ENCODE measurements at regions not wholly inside any gene's neighbourhood (a gene's known extent, or its start where the extent isn't known, plus 50 kb on each side); places are given as distances from the start of the nearest gene placed in this dataset.

DNA sequence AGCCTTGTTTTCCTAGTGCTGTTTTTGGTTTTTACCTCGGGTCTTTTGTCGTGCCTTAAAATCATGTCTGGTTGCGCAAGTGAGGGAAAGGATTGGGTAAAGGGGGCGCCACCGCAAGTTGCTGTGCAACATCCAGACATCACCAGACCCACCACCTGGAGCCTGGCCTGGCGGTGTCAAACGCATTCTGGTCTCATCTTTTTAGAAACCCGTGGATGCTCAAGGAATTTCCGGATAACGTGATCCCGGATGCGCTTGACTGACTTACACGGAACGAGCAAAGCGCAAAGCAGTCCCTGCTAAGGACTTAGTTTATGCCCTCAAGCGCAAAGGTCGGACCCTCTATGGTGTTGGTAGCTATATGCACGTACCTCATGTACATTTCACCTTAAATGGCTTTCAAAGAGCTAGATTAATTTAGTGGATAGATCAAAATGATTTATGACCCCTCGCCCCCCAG, 105.2 kb downstream of the OR2B2 start:
- H3F3A ChIP-seq (ENCODE audit: low read length, unreplicated experiment), result peaks cover 29% of the 10 kb centered on the region
- H2AFZ ChIP-seq (ENCODE audit: low read length), result peak overlapping the region; percentile 62
- peaks cover 28% of the 10 kb centered on the region for H3K79me2 ChIP-seq (ENCODE audit: low read length)
- H3K4me2 ChIP-seq (ENCODE audit: low read length), result peak overlapping the region; percentile 97
- peak overlapping the region; percentile 72 for H3K9ac ChIP-seq (ENCODE audit: low read length)
- H3K27ac ChIP-seq (ENCODE audit: low read length), result peak overlapping the region; percentile 68
- peaks cover 14% of the 10 kb centered on the region for H3K4me1 ChIP-seq (ENCODE audit: insufficient read depth, low read length)
- ATAC-seq, result no peak; the same call in 1 of the 2 replicates
- intact Hi-C loops (cut with micrococcal nuclease), result no loop called here
- DNase-seq, result peak; percentile 46
- H3K9me3 ChIP-seq (ENCODE audit: low read length), result no peaks in the 10 kb centered on the region
- peak overlapping the region; percentile 78 for H3K4me3 ChIP-seq (ENCODE audit: low read length)
- H4K20me1 ChIP-seq (ENCODE audit: low read length), result peaks cover 11% of the 10 kb centered on the region; the same call in 1 of the 2 replicates
- TF ChIP-seq EZH2 (IDR thresholded peaks at IDR 0.05; ENCODE audit: low read length, unreplicated experiment) (no peak), EZH2phosphoT487 (IDR thresholded peaks at IDR 0.05; ENCODE audit: borderline replicate concordance, low read length) (no peak)
- TF ChIP-seq, protein P1, sequence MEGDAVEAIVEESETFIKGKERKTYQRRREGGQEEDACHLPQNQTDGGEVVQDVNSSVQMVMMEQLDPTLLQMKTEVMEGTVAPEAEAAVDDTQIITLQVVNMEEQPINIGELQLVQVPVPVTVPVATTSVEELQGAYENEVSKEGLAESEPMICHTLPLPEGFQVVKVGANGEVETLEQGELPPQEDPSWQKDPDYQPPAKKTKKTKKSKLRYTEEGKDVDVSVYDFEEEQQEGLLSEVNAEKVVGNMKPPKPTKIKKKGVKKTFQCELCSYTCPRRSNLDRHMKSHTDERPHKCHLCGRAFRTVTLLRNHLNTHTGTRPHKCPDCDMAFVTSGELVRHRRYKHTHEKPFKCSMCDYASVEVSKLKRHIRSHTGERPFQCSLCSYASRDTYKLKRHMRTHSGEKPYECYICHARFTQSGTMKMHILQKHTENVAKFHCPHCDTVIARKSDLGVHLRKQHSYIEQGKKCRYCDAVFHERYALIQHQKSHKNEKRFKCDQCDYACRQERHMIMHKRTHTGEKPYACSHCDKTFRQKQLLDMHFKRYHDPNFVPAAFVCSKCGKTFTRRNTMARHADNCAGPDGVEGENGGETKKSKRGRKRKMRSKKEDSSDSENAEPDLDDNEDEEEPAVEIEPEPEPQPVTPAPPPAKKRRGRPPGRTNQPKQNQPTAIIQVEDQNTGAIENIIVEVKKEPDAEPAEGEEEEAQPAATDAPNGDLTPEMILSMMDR (conservative IDR thresholded peaks at IDR 0.05; ENCODE audit: low read depth, low read length), result 0 out of 2 replicates have a peak, but pooled peaks have one; percentile 13
- no TSS peak for BruUV-seq (replicated peaks)
- no peaks in the 10 kb centered on the region for H3K9me2 ChIP-seq (replicated peaks; ENCODE audit: low read length)
- no peaks in the 10 kb centered on the region for H3K36me3 ChIP-seq (ENCODE audit: low read depth, low read length)
- H3K27me3 ChIP-seq (ENCODE audit: low read length), result no peaks in the 10 kb centered on the region
- ChIA-PET CTCF (interaction anchor here (0.9 to 1.0 kb wide), 2 partner anchors 10 to 11 kb away, joined by 3 to 4 read pairs; no protein-coding TSS in a partner anchor), POLR2A (ENCODE audit: unreplicated experiment) (interaction anchor here (0.6 to 2.6 kb wide), 8 partner anchors 31 to 1608 kb away, joined by 3 to 25 read pairs (median 4); a partner anchor contains a TSS)

DNA sequence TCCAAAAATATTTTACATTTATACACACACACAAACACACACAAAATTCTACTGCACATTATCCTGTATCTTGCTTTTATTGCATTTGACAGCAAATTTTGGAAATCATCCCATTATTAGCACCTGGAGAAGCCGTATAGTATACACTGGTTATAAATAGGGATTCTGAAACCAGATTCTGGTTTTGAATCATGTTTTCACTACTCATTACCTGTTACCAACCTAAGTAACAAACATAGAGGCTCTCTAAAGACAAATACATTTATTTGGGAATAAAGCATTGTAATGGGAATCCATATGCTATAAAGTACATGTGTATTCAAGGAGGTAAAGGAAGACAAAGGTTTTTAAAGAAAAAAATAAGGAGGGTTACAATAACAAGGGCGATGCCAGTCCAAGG, 106.8 kb downstream of the OR2B2 start:
- DNase-seq (no peak), ATAC-seq (no peak)
- Histone ChIP-seq H3K27me3 (ENCODE audit: low read length) (no peaks in the 10 kb centered on the region), H3K79me2 (ENCODE audit: low read length) (peaks cover 13% of the 10 kb centered on the region), H3K27ac (ENCODE audit: low read length) (no peak overlapping the region), H4K20me1 (ENCODE audit: low read length) (peaks cover 2% of the 10 kb centered on the region; the same call in 1 of the 2 replicates), H3K4me2 (ENCODE audit: low read length) (no peak overlapping the region), H3K36me3 (ENCODE audit: low read depth, low read length) (no peaks in the 10 kb centered on the region), H3K9ac (ENCODE audit: low read length) (no peak overlapping the region), H3K9me3 (ENCODE audit: low read length) (no peaks in the 10 kb centered on the region), H2AFZ (ENCODE audit: low read length) (no peak overlapping the region), H3K4me1 (ENCODE audit: insufficient read depth, low read length) (peaks cover 10% of the 10 kb centered on the region; the same call in 1 of the 2 replicates), H3K4me3 (ENCODE audit: low read length) (no peak overlapping the region), H3K9me2 (replicated peaks; ENCODE audit: low read length) (no peaks in the 10 kb centered on the region), H3F3A (ENCODE audit: low read length, unreplicated experiment) (peaks cover 24% of the 10 kb centered on the region)
- BruUV-seq (replicated peaks), result no TSS peak
- no peak for TF ChIP-seq EZH2 (IDR thresholded peaks at IDR 0.05; ENCODE audit: low read length, unreplicated experiment)
- TF ChIP-seq, protein P1 (conservative IDR thresholded peaks at IDR 0.05; ENCODE audit: low read depth, low read length), result no peak
- TF ChIP-seq EZH2phosphoT487 (IDR thresholded peaks at IDR 0.05; ENCODE audit: borderline replicate concordance, low read length), result no peak
- intact Hi-C loops (cut with micrococcal nuclease), result no loop called here
- ChIA-PET CTCF (no interaction called here), POLR2A (ENCODE audit: unreplicated experiment) (no interaction called here)

DNA sequence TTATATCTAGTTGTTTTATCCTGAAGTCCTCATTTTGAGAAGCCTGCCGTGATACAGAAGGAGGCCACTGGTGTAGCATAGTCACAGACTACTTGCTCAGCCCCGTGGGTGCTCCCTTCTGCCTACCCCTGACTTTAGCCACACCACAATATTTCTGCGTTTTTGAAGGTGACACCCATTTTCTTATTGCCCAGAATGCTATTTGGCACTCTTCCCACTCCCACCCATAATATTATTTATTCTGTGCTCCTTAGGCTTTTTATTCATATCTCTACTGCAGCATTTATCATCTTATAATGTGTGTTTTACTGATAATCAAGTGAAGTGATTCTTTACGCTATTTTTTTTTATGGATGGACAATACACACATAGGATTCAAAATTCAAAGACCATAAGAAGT, 107.3 kb downstream of the OR2B2 start:
- H3K27ac ChIP-seq (ENCODE audit: low read length), result no peak overlapping the region
- BruUV-seq (replicated peaks), result no TSS peak
- POLR2A ChIA-PET (ENCODE audit: unreplicated experiment), result no interaction called here

More for the DNA sequence above, 107.3 kb downstream of the OR2B2 start:
- no peak for ATAC-seq
- Histone ChIP-seq H3K4me2 (ENCODE audit: low read length) (no peak overlapping the region), H3K79me2 (ENCODE audit: low read length) (peaks cover 9% of the 10 kb centered on the region; the same call in 1 of the 2 replicates), H4K20me1 (ENCODE audit: low read length) (no peaks in the 10 kb centered on the region), H3K9me3 (ENCODE audit: low read length) (no peaks in the 10 kb centered on the region), H3K9ac (ENCODE audit: low read length) (no peak overlapping the region), H3K27me3 (ENCODE audit: low read length) (no peaks in the 10 kb centered on the region), H3K36me3 (ENCODE audit: low read depth, low read length) (no peaks in the 10 kb centered on the region), H3K9me2 (replicated peaks; ENCODE audit: low read length) (no peaks in the 10 kb centered on the region), H3K4me3 (ENCODE audit: low read length) (no peak overlapping the region), H3K4me1 (ENCODE audit: insufficient read depth, low read length) (peaks cover 10% of the 10 kb centered on the region; the same call in 1 of the 2 replicates), H2AFZ (ENCODE audit: low read length) (no peak overlapping the region), H3F3A (ENCODE audit: low read length, unreplicated experiment) (peaks cover 20% of the 10 kb centered on the region)
- intact Hi-C loops (cut with micrococcal nuclease), result no loop called here
- DNase-seq, result no peak
- CTCF ChIA-PET, result no interaction called here
- TF ChIP-seq EZH2phosphoT487 (IDR thresholded peaks at IDR 0.05; ENCODE audit: borderline replicate concordance, low read length), result no peak
- TF ChIP-seq, protein P1 (conservative IDR thresholded peaks at IDR 0.05; ENCODE audit: low read depth, low read length), result no peak
- no peak for TF ChIP-seq EZH2 (IDR thresholded peaks at IDR 0.05; ENCODE audit: low read length, unreplicated experiment)

Data from PC-3 (cell line).